ENCODE measurements at regions not wholly inside any gene's neighbourhood (a gene's known extent, or its start where the extent isn't known, plus 50 kb on each side); places are given as distances from the start of the nearest gene placed in this dataset.

GRCh38 chr1:226485192-226485591 lies 63.4 kb upstream of the STUM start:
- Histone ChIP-seq H3K4me3 (ENCODE audit: control extremely low read depth in 1 of 5, extremely low read depth in 1 of 5, insufficient read depth in 1 of 5, low read depth in 2 of 5, low read length in 4 of 5) (no peak overlapping the region), H3K4me1 (ENCODE audit: control insufficient read depth in 2 of 2, insufficient read depth in 2 of 2, low read length in 2 of 2) (no peaks in the 10 kb centered on the region), H3K27me3 (replicated peaks in 1 of 4; ENCODE audit: control extremely low read depth in 1 of 4, control insufficient read depth in 3 of 4, insufficient read depth in 4 of 4, low read length in 3 of 4) (peaks cover 0 to 22% (median 10%) of the 10 kb centered on the region in 4 experiments), H3K4me2 (replicated peaks; ENCODE audit: low read depth, low read length, poor library complexity, severe bottlenecking) (no peak overlapping the region), H3K27ac (ENCODE audit: low read length in 2 of 2) (no peak overlapping the region), H3K9ac (ENCODE audit: low read length) (no peak overlapping the region), H4K20me1 (ENCODE audit: control insufficient read depth, insufficient read depth, low read length, poor library complexity, severe bottlenecking) (no peaks in the 10 kb centered on the region), H3K79me2 (ENCODE audit: control insufficient read depth, insufficient read depth, low read length) (no peaks in the 10 kb centered on the region), H2AFZ (ENCODE audit: insufficient read depth, low read depth, low read length, poor library complexity, severe bottlenecking) (no peak overlapping the region), H3K9me3 (ENCODE audit: control extremely low read depth in 1 of 3, control insufficient read depth in 2 of 3, insufficient read depth in 1 of 3, low read length in 2 of 3) (peaks cover 0 to 6% (median 0%) of the 10 kb centered on the region in 3 donors), H3K36me3 (replicated peaks in 1 of 2; ENCODE audit: control extremely low read depth in 1 of 2, control insufficient read depth in 1 of 2, extremely low read depth in 1 of 2, insufficient read depth in 2 of 2, low read length in 1 of 2) (no peaks in the 10 kb centered on the region)
- no peak overlapping the region for H3K27ac Mint-ChIP-seq
- no peak overlapping the region for H3K4me3 Mint-ChIP-seq
- peaks cover 53% of the 10 kb centered on the region for H3K27me3 Mint-ChIP-seq
- DNase-seq (no peak), ATAC-seq (ENCODE audit: low read depth) (no peak)
- intact Hi-C loops (cut with micrococcal nuclease): no loop called here
- ChIA-PET CTCF (no interaction called here), POLR2A (no interaction called here)
- peaks cover 8% of the 10 kb centered on the region for H3K4me1 Mint-ChIP-seq
- TF ChIP-seq CTCF (IDR thresholded peaks at IDR 0.05) (no peak), EZH2 (IDR thresholded peaks at IDR 0.05; ENCODE audit: borderline replicate concordance, insufficient read depth, low read depth, low read length, poor library complexity, severe bottlenecking) (no peak)
- no peaks in the 10 kb centered on the region for H3K9me3 Mint-ChIP-seq (ENCODE audit: insufficient read depth)
- 91% methylated on average over 4 of the region's 5 CpGs for WGBS (ENCODE audit: insufficient coverage)

GRCh38 chr1:226486161-226486560 lies 62.4 kb upstream of the STUM start:
- Histone ChIP-seq H3K4me3 (ENCODE audit: control extremely low read depth in 1 of 5, extremely low read depth in 1 of 5, insufficient read depth in 1 of 5, low read depth in 2 of 5, low read length in 4 of 5) (no peak overlapping the region), H3K36me3 (replicated peaks in 1 of 2; ENCODE audit: control extremely low read depth in 1 of 2, control insufficient read depth in 1 of 2, extremely low read depth in 1 of 2, insufficient read depth in 2 of 2, low read length in 1 of 2) (no peaks in the 10 kb centered on the region), H3K4me1 (ENCODE audit: control insufficient read depth in 2 of 2, insufficient read depth in 2 of 2, low read length in 2 of 2) (peaks cover 0 to 3% of the 10 kb centered on the region in 2 donors), H3K9me3 (ENCODE audit: control extremely low read depth in 1 of 3, control insufficient read depth in 2 of 3, insufficient read depth in 1 of 3, low read length in 2 of 3) (peaks cover 0 to 6% (median 0%) of the 10 kb centered on the region in 3 donors), H3K79me2 (ENCODE audit: control insufficient read depth, insufficient read depth, low read length) (no peaks in the 10 kb centered on the region), H3K9ac (ENCODE audit: low read length) (no peak overlapping the region), H3K4me2 (replicated peaks; ENCODE audit: low read depth, low read length, poor library complexity, severe bottlenecking) (no peak overlapping the region), H3K27ac (ENCODE audit: low read length in 2 of 2) (no peak overlapping the region), H4K20me1 (ENCODE audit: control insufficient read depth, insufficient read depth, low read length, poor library complexity, severe bottlenecking) (no peaks in the 10 kb centered on the region), H3K27me3 (replicated peaks in 1 of 4; ENCODE audit: control extremely low read depth in 1 of 4, control insufficient read depth in 3 of 4, insufficient read depth in 4 of 4, low read length in 3 of 4) (peaks cover 0 to 22% (median 10%) of the 10 kb centered on the region in 4 experiments), H2AFZ (ENCODE audit: insufficient read depth, low read depth, low read length, poor library complexity, severe bottlenecking) (no peak overlapping the region)
- ChIA-PET CTCF (no interaction called here), POLR2A (no interaction called here)
- intact Hi-C loops (cut with micrococcal nuclease): no loop called here
- DNase-seq (no peak), ATAC-seq (ENCODE audit: low read depth) (no peak)
- no CpG with 5 or more reads among the region's 1 CpG for WGBS (ENCODE audit: insufficient coverage)
- H3K4me3 Mint-ChIP-seq: no peak overlapping the region
- no peaks in the 10 kb centered on the region for H3K9me3 Mint-ChIP-seq (ENCODE audit: insufficient read depth)
- TF ChIP-seq EZH2 (IDR thresholded peaks at IDR 0.05; ENCODE audit: borderline replicate concordance, insufficient read depth, low read depth, low read length, poor library complexity, severe bottlenecking) (no peak), CTCF (IDR thresholded peaks at IDR 0.05) (no peak)
- H3K27me3 Mint-ChIP-seq: peaks cover 53% of the 10 kb centered on the region
- H3K4me1 Mint-ChIP-seq: peaks cover 12% of the 10 kb centered on the region
- H3K27ac Mint-ChIP-seq: no peak overlapping the region

Data from B cell (primary cell).